T1000 (cell line): ENCODE measurements at regions not wholly inside any gene's neighbourhood (a gene's known extent, or its start where the extent isn't known, plus 50 kb on each side); places are given as distances from the start of the nearest gene placed in this dataset.
"Not testable (repeated sequence)": the region's sequence is repeated elsewhere in the genome, so short reads cannot be mapped to it uniquely, and the experiment has no call there.

ENCODE experiments used
- DNase-seq: peaks from one replicate; lab custom pipeline; 2025; ENCODE audit warnings: mixed read lengths; lab: John Stamatoyannopoulos, UW

- DNase-seq = no peak
Measured at GRCh38 chrX:45497290-45497689, 296.6 kb upstream of the DIPK2B start.

DNA sequence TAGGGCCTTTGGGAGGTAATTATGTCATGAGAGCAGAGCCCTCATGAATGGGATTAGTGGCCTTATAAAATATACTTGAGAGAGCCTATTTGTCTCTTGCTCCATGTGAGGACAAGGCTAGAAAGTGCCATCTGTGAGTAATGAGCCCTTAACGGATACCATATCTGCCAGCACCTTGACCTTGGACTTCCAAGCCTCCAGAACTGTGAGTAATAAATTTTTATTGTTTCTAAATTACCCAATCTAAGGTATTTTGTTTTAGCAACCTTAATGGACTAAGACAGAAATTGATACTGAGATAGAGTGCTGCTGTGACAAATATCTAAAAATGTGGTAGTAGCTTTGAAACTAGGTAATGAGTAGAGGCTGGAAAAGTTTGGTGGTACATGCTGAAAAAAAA is 285.0 kb upstream of the DIPK2B start:
- DNase-seq = no peak

DNA sequence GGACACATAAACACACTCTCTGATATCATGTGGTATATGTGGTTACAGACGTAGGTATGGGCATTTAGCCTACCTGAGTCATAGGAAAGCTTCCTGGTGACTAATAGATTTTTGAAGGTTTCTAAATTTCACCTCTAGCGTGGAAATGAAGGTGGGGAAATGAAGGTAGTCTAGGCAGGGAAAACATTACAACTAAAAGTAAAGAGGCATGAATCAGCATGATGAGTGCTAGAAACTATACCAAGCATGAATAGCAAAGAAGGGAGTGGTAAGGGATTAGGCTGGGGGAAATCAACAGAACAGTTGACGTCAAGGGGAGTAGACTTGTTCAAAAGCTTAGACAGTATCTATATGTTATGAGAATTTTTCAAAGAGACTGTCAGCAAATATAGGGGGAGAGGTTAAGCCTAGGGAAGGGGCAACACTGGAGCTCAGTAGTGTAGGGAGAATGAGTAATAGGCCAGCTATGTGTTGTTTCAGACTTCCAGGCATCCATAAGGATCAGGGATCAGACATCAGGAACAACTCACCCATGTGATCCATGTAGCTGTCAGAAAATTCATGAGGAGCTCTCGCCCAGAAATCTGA is 279.3 kb upstream of the DIPK2B start:
- DNase-seq = peak; percentile 19

DNA sequence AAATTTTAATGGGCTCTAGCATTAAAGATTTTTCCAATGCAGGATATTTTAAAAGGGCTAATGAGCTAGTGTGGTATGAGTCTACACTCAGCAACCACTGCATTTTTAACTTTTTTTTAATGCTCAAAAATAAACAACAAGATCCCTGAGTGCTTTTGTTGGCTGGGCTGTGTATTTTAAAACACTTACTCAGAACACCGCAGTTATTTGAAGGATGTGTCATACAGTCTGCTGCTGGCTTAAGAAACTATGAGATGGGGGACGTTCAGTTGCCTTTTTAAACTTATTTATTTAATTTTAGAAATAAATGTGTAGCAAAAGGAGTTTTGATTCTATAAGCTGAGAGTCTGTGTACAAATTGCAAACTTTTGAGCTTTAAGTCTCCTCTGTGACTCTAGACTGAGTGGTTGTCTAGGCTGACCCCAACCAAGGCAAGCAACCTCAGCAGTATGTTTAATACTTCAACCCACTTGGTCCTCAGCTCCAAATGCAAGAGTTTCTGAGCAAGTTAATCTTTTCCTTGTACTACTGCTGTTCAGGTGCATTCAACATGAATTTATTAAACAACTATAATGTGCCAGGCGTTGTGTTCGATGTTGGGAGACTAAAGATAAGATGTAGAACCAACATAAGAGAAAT is 278.6 kb upstream of the DIPK2B start:
- no peak for DNase-seq

DNA sequence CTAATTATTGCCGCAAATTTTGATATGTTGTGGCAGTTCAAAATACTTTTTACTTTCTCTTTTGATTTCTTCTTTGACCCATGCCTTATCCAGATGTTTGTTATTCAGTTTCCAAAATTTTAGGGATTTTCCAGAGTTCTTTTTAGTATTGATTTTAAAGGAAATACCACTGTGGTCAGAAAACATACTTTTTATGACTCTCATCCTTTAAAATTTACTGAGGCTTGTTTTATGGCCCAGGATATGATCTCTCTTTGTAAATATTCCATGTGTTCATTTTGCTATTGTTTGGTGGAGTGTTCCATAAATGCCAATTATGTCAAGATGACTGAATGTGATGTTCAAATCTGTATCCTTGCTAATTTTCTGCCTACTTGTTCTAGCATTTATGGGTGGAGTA is 272.3 kb upstream of the DIPK2B start:
- no peak for DNase-seq

GRCh38 chrX:45467537-45467936 is 266.9 kb upstream of the DIPK2B start:
- DNase-seq = not testable (repeated sequence)

DNA sequence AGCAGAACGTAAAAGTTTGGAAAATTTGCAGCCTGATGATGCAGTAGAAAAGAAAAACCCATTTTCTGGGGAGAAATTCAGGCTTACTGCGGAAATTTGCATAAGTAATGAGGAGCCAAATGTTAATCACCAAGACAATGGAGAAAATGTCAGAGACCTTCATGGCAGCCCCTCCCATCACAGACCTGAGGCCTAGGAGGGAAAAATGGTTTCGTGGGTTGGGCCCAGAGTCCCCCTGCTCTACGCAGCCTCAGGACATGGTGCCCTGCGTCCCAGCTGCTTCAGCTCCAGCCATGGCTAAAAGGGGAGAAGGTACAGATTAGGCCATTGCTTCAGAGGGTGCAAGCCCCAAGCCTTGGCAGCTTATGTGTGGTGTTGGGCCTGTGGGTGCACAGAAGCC is 255.1 kb upstream of the DIPK2B start:
- not testable (repeated sequence) for DNase-seq

DNA sequence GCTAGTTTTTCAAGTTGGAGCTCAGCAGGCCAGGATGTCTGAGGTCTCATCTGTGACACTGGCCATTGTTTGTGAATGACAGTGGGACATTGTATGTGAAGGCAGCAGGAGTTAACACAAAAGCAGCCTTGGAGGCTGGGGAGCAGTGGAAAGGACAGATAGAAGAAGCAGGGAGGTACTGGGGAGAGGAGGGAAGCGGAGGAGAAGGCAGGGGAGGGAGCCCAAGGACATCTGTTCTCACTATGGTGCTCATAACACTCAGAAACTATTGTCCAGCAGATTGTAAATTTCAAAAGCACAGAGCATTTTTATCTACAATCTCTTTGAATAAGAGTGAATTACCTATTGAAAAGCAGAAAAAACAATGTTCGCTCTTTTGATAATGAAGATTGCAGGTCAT is 253.6 kb upstream of the DIPK2B start:
- DNase-seq = no peak

GRCh38 chrX:45449982-45450381 is 249.3 kb upstream of the DIPK2B start:
- DNase-seq = no peak

DNA sequence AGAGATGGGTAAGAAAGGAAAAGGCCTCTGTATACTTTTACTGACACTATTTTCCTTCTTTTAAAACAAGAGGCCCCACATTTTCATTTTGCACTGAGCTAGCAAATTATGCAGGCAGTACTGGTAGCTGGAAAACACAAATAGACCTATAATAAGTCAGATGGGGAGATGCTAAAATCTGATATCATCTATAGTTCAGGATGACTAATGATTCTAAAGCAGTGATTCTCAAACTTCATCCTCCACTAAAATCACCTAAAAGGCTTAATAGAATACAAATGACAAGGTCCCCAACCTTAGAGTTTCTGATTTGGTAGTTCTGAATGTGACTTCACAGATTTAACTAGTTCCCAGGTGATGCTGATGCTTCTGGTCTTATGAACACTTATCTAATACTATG is 247.3 kb upstream of the DIPK2B start:
- DNase-seq = no peak

DNA sequence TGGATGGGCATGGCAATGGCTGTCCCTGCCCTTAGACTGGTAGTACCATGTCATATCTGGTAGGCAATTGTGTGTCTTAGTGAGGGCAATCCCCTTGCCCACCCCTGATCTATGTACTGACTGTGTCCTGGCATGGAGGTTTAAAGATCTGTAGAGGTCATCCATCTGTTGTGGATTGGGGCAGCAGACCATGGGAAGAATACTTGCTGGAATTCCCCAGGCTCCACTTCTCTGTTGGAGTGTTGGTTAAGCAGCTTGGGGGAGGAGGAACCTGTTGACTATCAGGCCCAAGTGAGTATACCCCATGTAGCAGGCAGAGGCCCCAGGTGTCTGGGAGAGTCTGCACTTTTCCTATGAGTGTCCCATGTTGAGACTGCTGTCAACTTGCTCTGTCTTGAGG is 246.7 kb upstream of the DIPK2B start:
- no peak for DNase-seq

DNA sequence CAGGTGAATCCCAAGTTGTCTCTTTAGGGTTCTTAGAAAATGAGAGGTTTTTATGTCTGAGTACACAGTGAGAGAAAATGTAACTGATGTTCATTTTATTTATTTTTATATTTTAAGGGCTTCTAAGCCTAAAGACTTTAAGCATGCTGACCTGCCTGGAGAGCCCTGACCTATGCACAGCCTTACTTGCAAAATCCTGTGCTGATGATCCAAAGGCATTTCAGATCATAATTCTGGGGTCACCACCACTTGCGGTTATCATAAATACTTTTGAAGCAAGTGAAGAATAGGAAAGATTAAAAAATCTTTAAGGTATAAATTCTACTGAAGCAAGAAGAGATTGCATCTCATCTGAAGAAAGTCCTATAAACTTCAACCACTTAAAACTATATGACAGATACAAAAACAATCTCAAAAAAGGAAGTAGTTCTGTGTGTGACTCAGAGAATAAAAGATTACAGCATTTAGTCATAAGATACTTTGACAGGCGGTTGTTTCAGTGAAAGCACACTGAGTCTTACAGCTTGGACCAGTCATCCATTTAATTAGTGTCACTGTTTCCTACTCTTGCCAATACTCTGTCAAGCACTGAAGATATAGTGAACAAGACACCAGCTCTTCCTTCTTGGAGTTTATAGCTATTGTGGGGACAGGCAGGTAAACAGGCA is 245.2 kb upstream of the DIPK2B start:
- DNase-seq = peak; percentile 1

DNA sequence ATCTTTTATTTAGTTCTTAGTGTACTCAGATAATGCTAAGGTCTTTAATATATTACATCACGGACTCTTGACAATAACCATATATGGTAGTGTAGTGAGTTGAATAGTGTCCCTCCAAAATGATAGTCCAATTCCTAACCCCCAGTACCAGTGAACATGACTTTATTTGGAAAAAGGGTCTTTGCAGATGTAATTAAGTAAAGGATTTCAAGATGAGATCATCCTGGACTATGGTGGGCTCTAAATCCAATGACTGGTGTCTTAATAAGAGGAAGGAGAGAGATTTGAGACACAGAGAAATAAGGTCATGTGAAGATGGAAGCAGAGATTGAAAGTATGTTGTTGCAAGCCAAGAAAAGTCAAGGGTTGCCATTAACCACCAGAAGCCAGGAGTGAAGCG is 236.5 kb upstream of the DIPK2B start:
- no peak for DNase-seq

- DNase-seq = no peak
Measured at GRCh38 chrX:45435481-45435880, 234.8 kb upstream of the DIPK2B start.

DNA sequence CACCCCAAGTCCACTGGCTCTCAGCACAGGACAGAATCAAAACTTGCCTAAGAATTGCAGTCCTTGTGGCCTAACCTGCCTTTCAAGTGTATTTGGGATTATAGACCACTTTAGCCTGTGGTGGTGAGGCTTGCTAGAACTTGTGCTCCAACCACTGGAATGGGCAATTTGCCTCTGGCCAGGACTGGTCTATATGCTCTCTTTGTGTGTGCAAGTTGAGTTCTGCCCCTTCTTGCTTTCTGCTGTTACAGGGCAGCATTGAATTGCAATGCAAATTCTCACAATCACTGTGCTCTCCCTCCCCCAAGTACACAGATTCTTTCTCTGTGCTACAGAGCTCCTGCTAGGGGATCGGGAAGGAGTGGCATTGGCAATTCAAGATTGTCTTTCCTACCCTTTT is 233.6 kb upstream of the DIPK2B start:
- DNase-seq = no peak

DNA sequence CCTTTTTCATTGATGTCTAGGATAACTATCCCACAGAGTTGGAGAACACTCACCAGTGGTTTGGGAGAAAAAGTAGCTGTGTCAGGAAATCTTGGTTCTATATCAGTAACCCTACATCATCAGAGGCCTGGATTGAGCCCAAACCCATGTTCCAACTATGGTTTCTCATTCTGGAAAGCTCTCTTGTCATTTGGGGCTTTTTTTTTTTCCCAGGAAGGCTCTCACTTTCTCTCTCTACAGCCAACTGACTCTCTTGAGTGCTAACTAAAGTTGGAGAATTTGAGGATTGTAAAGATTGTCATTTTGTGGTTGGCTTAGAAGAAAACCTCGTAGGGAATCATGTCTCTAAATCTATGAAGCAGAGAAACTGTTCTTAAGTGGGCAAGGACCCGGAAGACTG is 228.2 kb upstream of the DIPK2B start:
- no peak for DNase-seq

GRCh38 chrX:45424326-45424725 is 223.7 kb upstream of the DIPK2B start:
- DNase-seq = no peak

DNA sequence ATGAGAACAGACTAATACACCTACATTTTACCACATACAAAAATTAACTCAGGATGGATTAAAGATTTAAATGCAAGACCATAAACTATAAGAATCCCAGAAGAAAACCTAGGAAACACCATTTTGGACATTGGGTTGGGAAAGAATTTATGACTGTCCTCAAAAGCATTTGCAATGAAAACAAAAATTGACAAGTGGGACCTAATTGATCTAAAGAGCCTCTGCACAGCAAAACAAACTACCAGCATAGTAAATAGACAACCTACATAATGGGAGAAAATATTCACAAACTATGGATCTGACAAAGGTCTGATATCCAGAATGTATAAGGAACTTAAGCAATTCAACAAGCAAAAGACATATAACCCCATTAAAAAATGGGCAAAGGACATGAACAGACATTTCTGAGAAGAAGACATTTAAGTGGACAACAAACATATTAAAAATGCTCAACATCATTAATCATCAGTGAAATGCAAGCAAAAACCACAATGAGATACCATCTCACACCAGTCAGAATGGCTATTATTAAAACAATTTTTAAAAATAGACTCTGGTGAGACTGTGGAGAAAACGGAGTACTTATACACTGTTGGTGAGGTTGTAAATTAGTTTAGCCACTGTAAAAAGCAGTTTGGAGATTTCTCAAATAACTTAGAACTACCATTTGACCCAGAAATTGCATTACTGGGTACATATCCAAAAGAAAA is 221.7 kb upstream of the DIPK2B start:
- DNase-seq = no peak

DNA sequence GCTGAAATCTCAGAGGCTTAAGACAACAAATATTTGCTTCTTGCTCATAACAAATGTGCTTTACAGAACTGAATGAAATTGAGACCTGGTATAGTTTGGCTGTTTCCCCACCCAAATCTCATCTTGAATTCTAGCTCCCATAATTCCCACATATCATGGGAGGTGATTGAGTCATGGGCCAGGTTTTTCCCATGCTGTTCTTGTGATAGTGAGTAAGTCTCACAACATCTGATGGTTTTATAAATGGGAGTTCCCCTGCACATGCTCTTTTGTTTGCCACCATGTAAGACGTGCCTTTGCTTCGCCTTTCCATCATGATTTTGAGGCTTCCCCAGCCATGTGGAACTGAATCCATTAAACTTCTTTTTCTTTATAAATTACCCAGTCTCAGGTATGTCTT is 221.1 kb upstream of the DIPK2B start:
- no peak for DNase-seq

- DNase-seq = no peak
Measured at GRCh38 chrX:45404206-45404605, 203.5 kb upstream of the DIPK2B start.

GRCh38 chrX:45401923-45402322 is 201.2 kb upstream of the DIPK2B start:
- DNase-seq = no peak

DNA sequence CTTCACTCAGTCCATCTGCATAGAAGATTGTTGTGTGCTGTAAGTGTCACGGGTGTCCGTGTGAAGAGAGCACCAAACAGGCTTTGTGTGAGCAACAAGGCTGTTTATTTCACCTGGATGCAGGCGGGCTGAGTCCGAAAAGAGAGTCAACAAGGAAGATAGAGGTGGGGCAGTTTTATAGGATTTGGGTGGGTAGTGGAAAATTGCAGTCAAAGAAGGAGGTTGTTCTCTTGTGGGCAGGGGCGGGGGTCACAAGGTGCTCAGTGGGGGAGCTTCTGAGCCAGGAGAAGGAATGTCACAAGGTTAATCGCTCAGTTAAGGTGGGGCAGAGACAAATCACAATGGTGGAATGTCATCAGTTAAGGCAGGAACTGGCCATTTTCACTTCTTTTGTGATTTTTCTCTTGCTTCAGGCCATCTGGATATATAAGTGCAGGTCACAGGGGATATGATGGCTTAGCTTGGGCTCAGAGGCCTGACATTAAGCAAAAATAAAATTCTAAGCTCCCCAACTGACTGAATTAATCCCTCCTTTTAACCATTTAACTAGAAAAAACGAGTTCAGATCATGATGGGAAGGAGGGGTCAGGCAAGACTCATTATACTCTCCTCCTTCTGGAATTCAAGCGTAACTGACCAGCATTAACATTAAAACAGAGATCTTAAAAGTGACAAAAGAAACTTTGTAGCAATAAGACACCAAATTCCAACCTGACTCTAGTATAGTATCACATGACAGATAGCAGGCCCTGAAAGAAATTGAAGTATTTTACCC is 200.5 kb upstream of the DIPK2B start:
- not testable (repeated sequence) for DNase-seq
